HG02973 (cell line): ENCODE measurements at regions not wholly inside any gene's neighbourhood (a gene's known extent, or its start where the extent isn't known, plus 50 kb on each side); places are given as distances from the start of the nearest gene placed in this dataset.
A peak's percentile ranks its signal among the peaks of the same experiment; 100 is the strongest.

ENCODE experiments used
- ATAC-seq: cut with Tn5 transposase; IDR thresholded peaks from one replicate; pipeline ENCODE4 v1.9.1; 2021; ENCODE audit warnings: moderate library complexity; ENCODE audit not compliant: unreplicated experiment

- no peak for ATAC-seq
Observed at GRCh38 chr9:89655990-89656657, 51.3 kb downstream of the GADD45G start.

GRCh38 chr9:89657295-89657694 is 52.5 kb downstream of the GADD45G start:
- ATAC-seq, result no peak

GRCh38 chr9:89657765-89658164 is 53.0 kb downstream of the GADD45G start:
- peak; percentile 78 for ATAC-seq

GRCh38 chr9:89658401-89658800 is 53.6 kb downstream of the GADD45G start:
- ATAC-seq, result no peak

GRCh38 chr9:89658931-89659330 is 54.1 kb downstream of the GADD45G start:
- ATAC-seq, result no peak

GRCh38 chr9:89659473-89659872 is 54.7 kb downstream of the GADD45G start:
- no peak for ATAC-seq

GRCh38 chr9:89659891-89660685 is 55.3 kb downstream of the GADD45G start:
- ATAC-seq, result no peak

- no peak for ATAC-seq
Observed at GRCh38 chr9:89661391-89661949, 56.7 kb downstream of the GADD45G start.

GRCh38 chr9:89661956-89662717 is 57.3 kb downstream of the GADD45G start:
- no peak for ATAC-seq

GRCh38 chr9:89662718-89663613 is 58.2 kb downstream of the GADD45G start:
- ATAC-seq, result no peak

- ATAC-seq, result no peak
Observed at GRCh38 chr9:89663614-89663970, 58.8 kb downstream of the GADD45G start.

- ATAC-seq, result no peak
Observed at GRCh38 chr9:89664010-89664409, 59.2 kb downstream of the GADD45G start.

- no peak for ATAC-seq
Observed at GRCh38 chr9:89664896-89665329, 60.1 kb downstream of the GADD45G start.

- no peak for ATAC-seq
Observed at GRCh38 chr9:89666364-89666763, 61.6 kb downstream of the GADD45G start.

GRCh38 chr9:89666950-89667349 is 62.1 kb downstream of the GADD45G start:
- no peak for ATAC-seq

- ATAC-seq, result no peak
Observed at GRCh38 chr9:89667726-89668125, 62.9 kb downstream of the GADD45G start.

GRCh38 chr9:89668216-89668865 is 63.5 kb downstream of the GADD45G start:
- ATAC-seq, result no peak

GRCh38 chr9:89668866-89669246 is 64.0 kb downstream of the GADD45G start:
- ATAC-seq, result no peak

- no peak for ATAC-seq
Observed at GRCh38 chr9:89669361-89669842, 64.6 kb downstream of the GADD45G start.

- ATAC-seq, result no peak
Observed at GRCh38 chr9:89670114-89670513, 65.3 kb downstream of the GADD45G start.
